Endothelial cell of umbilical vein (primary cell): ENCODE measurements at regions not wholly inside any gene's neighbourhood (a gene's known extent, or its start where the extent isn't known, plus 50 kb on each side); places are given as distances from the start of the nearest gene placed in this dataset.

ENCODE experiments used
- BruUV-seq: library from RNA; stranded (reverse); fragments of 400-500 nt; replicated peaks from 2 replicates; lab custom pipeline; 2021; lab: Mats Ljungman, UMichigan
- CTCF ChIA-PET: fragments of 300-600, 350-600 bp; sonication (Branson Sonifier 250); formaldehyde crosslinking; loops from one replicate; lab custom pipeline; 2021; ENCODE audit warnings: antibody characterized with exemption, inconsistent platforms; lab: Charles Lee
- POLR2A ChIA-PET: fragments of 300-600, 350-600 bp; sonication (Branson Sonifier 250); formaldehyde crosslinking; loops from one replicate; lab custom pipeline; 2021; ENCODE audit warnings: antibody characterized with exemption, inconsistent platforms; lab: Charles Lee
- DNase-seq: peaks from one replicate; pipeline ENCODE4 v3.0.0-alpha.2; 2011; ENCODE audit warnings: low read depth, low spot score
- FAIRE-seq: peaks from 2 replicates; lab custom pipeline; 2011; peaks lifted over from hg19 to GRCh38; lab: Jason Lieb, UNC
- H2AFZ ChIP-seq: 2 replicates; pipeline ENCODE4 v1.6.0; 2012; ENCODE audit warnings: low read depth, low read length, control low read depth, inconsistent platforms
- H3K27ac ChIP-seq: 2 replicates; pipeline ENCODE4 v1.5.1; 2011; ENCODE audit warnings: low read depth, mild to moderate bottlenecking, control low read depth, low read length, moderate library complexity; ENCODE audit not compliant: insufficient read depth
- H3K27me3 ChIP-seq, 2 experiments: 2 replicates each; pipeline versions ENCODE4 v1.6.0 to v1.6.1; 2011; ENCODE audit warnings: low read length in 2 of 2, mixed read lengths in 1 of 2; ENCODE audit not compliant: control insufficient read depth in 2 of 2, insufficient read depth in 2 of 2
- H3K36me3 ChIP-seq, 2 experiments: 2 replicates in 1 of 2; 3 replicates in 1 of 2; pipeline ENCODE4 v1.5.1; 2011; ENCODE audit warnings: low read length in 2 of 2, mild to moderate bottlenecking in 1 of 2, moderate library complexity in 1 of 2; ENCODE audit not compliant: control insufficient read depth in 2 of 2, insufficient read depth in 2 of 2; ENCODE audit errors: extremely low read depth in 1 of 2
- H3K4me1 ChIP-seq: 3 replicates; pipeline ENCODE4 v1.5.1; 2011; ENCODE audit warnings: mild to moderate bottlenecking, low read length; ENCODE audit not compliant: control insufficient read depth, insufficient read depth; ENCODE audit errors: extremely low read depth
- H3K4me2 ChIP-seq: 2 replicates; pipeline ENCODE4 v1.6.1; 2011; ENCODE audit warnings: low read length, control low read depth, mixed read lengths; ENCODE audit not compliant: insufficient read depth
- H3K4me3 ChIP-seq, 3 experiments: fragments of 200-600 bp in 1 of 3; sonication (generic), shearing (Covaris generic) in 1 of 3; replicated peaks in 1 of 3; 2 replicates each; pipeline ENCODE4 v1.5.1; 2011 to 2016; ENCODE audit warnings: control low read depth in 3 of 3, low read length in 3 of 3, mild to moderate bottlenecking in 2 of 3, inconsistent platforms in 1 of 3, low read depth in 1 of 3, moderate library complexity in 1 of 3; ENCODE audit not compliant: insufficient read depth in 1 of 3
- H3K79me2 ChIP-seq: 2 replicates; pipeline ENCODE4 v1.6.0; 2012; ENCODE audit warnings: low read length, inconsistent platforms; ENCODE audit not compliant: control insufficient read depth, insufficient read depth
- H3K9ac ChIP-seq: replicated peaks from 2 replicates; pipeline ENCODE3; 2011; ENCODE audit warnings: low read length, control low read depth; ENCODE audit not compliant: insufficient read depth; ENCODE audit errors: extremely low read depth
- H3K9me1 ChIP-seq: replicated peaks from 3 replicates; pipeline ENCODE4 v1.6.0; 2011; ENCODE audit warnings: mild to moderate bottlenecking, low read length; ENCODE audit not compliant: control insufficient read depth, insufficient read depth; ENCODE audit errors: extremely low read depth
- H3K9me3 ChIP-seq: replicated peaks from 2 replicates; pipeline ENCODE4 v1.5.1; 2012; ENCODE audit warnings: low read length, inconsistent platforms; ENCODE audit not compliant: control insufficient read depth, insufficient read depth
- H4K20me1 ChIP-seq: replicated peaks from 2 replicates; pipeline ENCODE3; 2011; ENCODE audit warnings: mild to moderate bottlenecking, low read length; ENCODE audit not compliant: control insufficient read depth, insufficient read depth; ENCODE audit errors: extremely low read depth
- EZH2 ChIP-seq: IDR thresholded peaks from 2 replicates; pipeline ENCODE4 v1.6.1; 2012; ENCODE audit warnings: borderline replicate concordance, low read depth, mild to moderate bottlenecking, moderate library complexity, low read length, inconsistent platforms; ENCODE audit not compliant: severe bottlenecking
- FOS ChIP-seq: IDR thresholded peaks from 2 replicates; pipeline ENCODE4 v1.6.1; 2011; ENCODE audit warnings: mild to moderate bottlenecking, low read length, moderate library complexity, borderline replicate concordance; ENCODE audit not compliant: insufficient read depth
- GATA2 ChIP-seq: IDR thresholded peaks from 2 replicates; pipeline ENCODE4 v1.7.0; 2011; ENCODE audit warnings: low read depth, mild to moderate bottlenecking, moderate library complexity, mixed read lengths, low read length; ENCODE audit not compliant: insufficient read length, insufficient read depth
- JUN ChIP-seq: IDR thresholded peaks from 2 replicates; pipeline ENCODE4 v1.6.1; 2011; ENCODE audit warnings: borderline replicate concordance, low read depth; ENCODE audit not compliant: insufficient read length, insufficient read depth
- MYC ChIP-seq: IDR thresholded peaks from one replicate; pipeline ENCODE4 v1.6.1; 2011; ENCODE audit warnings: mild to moderate bottlenecking, low read depth, low read length
- POLR2AphosphoS5 ChIP-seq: IDR thresholded peaks from 2 replicates; pipeline ENCODE4 v1.6.1; 2012; ENCODE audit warnings: low read depth, mild to moderate bottlenecking, control low read depth, low read length, moderate library complexity; ENCODE audit not compliant: insufficient read depth
- dilution Hi-C: fragments of 300-500 bp; cut with MboI; formaldehyde crosslinking; loops from one replicate; pipeline ENCODE4 v1.15.0; 2019; ENCODE audit warnings: low sequenced_read_pairs; ENCODE audit not compliant: extremely low pct_ligation_motif_present
- intact Hi-C: fragments of 100-400 bp; cut with micrococcal nuclease; formaldehyde crosslinking; loops from one replicate; pipeline ENCODE4 v1.10.0; 2022
- TF ChIP-seq, protein P1 (sequence below): IDR thresholded peaks from 2 replicates; pipeline ENCODE4 v1.6.1; 2011; ENCODE audit not compliant: insufficient read depth, insufficient read length
- TF ChIP-seq, protein P2 (sequence below), 2 donors: IDR thresholded peaks; 1 replicate in 1 of 2; 2 replicates in 1 of 2; pipeline ENCODE4 v1.5.1; 2011; ENCODE audit warnings: low read length in 2 of 2, mild to moderate bottlenecking in 2 of 2, moderate library complexity in 2 of 2, control low read depth in 1 of 2, inconsistent platforms in 1 of 2, low read depth in 1 of 2; ENCODE audit not compliant: insufficient read depth in 1 of 2; ENCODE audit errors: extremely low read depth in 1 of 2

DNA sequence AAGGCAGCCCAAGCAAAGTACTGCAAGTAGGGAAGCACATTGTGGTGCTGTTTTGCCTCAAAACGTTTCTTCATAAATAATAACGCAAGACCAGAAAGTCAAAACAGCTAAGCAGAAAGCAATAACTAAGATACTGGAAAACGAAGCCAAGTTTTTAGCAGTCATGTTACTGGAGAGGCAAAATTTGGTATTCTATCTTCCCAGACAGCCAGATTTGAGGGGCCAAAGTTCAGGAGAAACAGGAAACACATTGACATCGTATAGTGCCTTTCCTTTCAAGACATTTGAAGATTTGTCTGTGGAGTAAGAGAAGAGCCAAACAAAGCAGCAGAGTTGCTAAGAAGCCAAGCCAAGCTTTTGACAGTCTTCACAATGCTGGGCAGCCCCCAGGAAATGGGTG lies 843.6 kb upstream of the NECTIN3 start:
- Histone ChIP-seq H3K9ac (no peak overlapping the region), H3K4me3 (no peak overlapping the region), H3K27ac (no peak overlapping the region), H2AFZ (no peak overlapping the region), H3K27me3 (peaks cover 0 to 2% of the 10 kb centered on the region in 2 experiments), H3K4me2 (no peak overlapping the region), H3K4me1 (no peaks in the 10 kb centered on the region), H3K79me2 (no peaks in the 10 kb centered on the region), H3K36me3 (no peaks in the 10 kb centered on the region), H3K9me1 (no peaks in the 10 kb centered on the region), H3K9me3 (no peaks in the 10 kb centered on the region), H4K20me1 (no peaks in the 10 kb centered on the region)
- ChIA-PET POLR2A (no interaction called here), CTCF (no interaction called here)
- TF ChIP-seq JUN, result no peak
- TF ChIP-seq, protein P1, sequence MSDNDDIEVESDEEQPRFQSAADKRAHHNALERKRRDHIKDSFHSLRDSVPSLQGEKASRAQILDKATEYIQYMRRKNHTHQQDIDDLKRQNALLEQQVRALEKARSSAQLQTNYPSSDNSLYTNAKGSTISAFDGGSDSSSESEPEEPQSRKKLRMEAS, result no peak
- no peak for TF ChIP-seq GATA2
- TF ChIP-seq, protein P2, sequence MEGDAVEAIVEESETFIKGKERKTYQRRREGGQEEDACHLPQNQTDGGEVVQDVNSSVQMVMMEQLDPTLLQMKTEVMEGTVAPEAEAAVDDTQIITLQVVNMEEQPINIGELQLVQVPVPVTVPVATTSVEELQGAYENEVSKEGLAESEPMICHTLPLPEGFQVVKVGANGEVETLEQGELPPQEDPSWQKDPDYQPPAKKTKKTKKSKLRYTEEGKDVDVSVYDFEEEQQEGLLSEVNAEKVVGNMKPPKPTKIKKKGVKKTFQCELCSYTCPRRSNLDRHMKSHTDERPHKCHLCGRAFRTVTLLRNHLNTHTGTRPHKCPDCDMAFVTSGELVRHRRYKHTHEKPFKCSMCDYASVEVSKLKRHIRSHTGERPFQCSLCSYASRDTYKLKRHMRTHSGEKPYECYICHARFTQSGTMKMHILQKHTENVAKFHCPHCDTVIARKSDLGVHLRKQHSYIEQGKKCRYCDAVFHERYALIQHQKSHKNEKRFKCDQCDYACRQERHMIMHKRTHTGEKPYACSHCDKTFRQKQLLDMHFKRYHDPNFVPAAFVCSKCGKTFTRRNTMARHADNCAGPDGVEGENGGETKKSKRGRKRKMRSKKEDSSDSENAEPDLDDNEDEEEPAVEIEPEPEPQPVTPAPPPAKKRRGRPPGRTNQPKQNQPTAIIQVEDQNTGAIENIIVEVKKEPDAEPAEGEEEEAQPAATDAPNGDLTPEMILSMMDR (IDR thresholded peaks at IDR 0.05; ENCODE audit: extremely low read depth in 1 of 2, insufficient read depth in 1 of 2, low read depth in 1 of 2, low read length in 2 of 2), result no peak
- no peak for TF ChIP-seq MYC
- DNase-seq, result peak; percentile 2
- dilution Hi-C loops (no loop called here), intact Hi-C loops (no loop called here)
- no TSS peak for BruUV-seq
- FAIRE-seq, result no peak

GRCh38 chr3:110234831-110235230 lies 836.8 kb upstream of the NECTIN3 start:
- BruUV-seq, result no TSS peak
- intact Hi-C loops, result no loop called here
- no peak overlapping the region for H3K4me2 ChIP-seq

More at GRCh38 chr3:110234831-110235230, 836.8 kb upstream of the NECTIN3 start:
- Histone ChIP-seq H4K20me1 (no peaks in the 10 kb centered on the region), H3K9me3 (no peaks in the 10 kb centered on the region), H3K79me2 (no peaks in the 10 kb centered on the region), H3K4me1 (no peaks in the 10 kb centered on the region), H3K9me1 (no peaks in the 10 kb centered on the region), H3K27ac (no peak overlapping the region), H3K36me3 (no peaks in the 10 kb centered on the region), H3K9ac (no peak overlapping the region), H3K27me3 (no peaks in the 10 kb centered on the region), H2AFZ (no peak overlapping the region), H3K4me3 (no peak overlapping the region)
- CTCF ChIA-PET, result no interaction called here
- dilution Hi-C loops, result no loop called here
- FAIRE-seq (no peak), DNase-seq (no peak)
- POLR2A ChIA-PET, result no interaction called here
- TF ChIP-seq JUN, result no peak
- TF ChIP-seq, protein P2 (IDR thresholded peaks at IDR 0.05; ENCODE audit: extremely low read depth in 1 of 2, insufficient read depth in 1 of 2, low read depth in 1 of 2, low read length in 2 of 2), result no peak
- no peak for TF ChIP-seq EZH2
- no peak for TF ChIP-seq FOS
- TF ChIP-seq POLR2AphosphoS5, result no peak
